ENCODE measurements at regions not wholly inside any gene's neighbourhood (a gene's known extent, or its start where the extent isn't known, plus 50 kb on each side); places are given as distances from the start of the nearest gene placed in this dataset.

- no peak for DNase-seq (ENCODE audit: low read depth in 2 of 2)
Observed at GRCh38 chr3:106877627-106878026, 499.6 kb upstream of the CCDC54 start.

- DNase-seq (ENCODE audit: low read depth in 2 of 2), result no peak
Observed at GRCh38 chr3:106880206-106880605, 497.0 kb upstream of the CCDC54 start.

GRCh38 chr3:106881186-106881585 is 496.1 kb upstream of the CCDC54 start:
- no peak for DNase-seq (ENCODE audit: low read depth in 2 of 2)

GRCh38 chr3:106882297-106882696 is 494.9 kb upstream of the CCDC54 start:
- DNase-seq (ENCODE audit: low read depth in 2 of 2), result no peak

- DNase-seq (ENCODE audit: low read depth in 2 of 2), result no peak
Observed at GRCh38 chr3:106906074-106906473, 471.2 kb upstream of the CCDC54 start.

- DNase-seq (ENCODE audit: low read depth in 2 of 2), result no peak
Observed at GRCh38 chr3:106908181-106908938, 468.9 kb upstream of the CCDC54 start.

GRCh38 chr3:106913111-106913698 is 464.0 kb upstream of the CCDC54 start:
- DNase-seq (ENCODE audit: low read depth in 2 of 2), result no peak

GRCh38 chr3:106913966-106914365 is 463.3 kb upstream of the CCDC54 start:
- DNase-seq (ENCODE audit: low read depth in 2 of 2), result no peak

- no peak for DNase-seq (ENCODE audit: low read depth in 2 of 2)
Observed at GRCh38 chr3:106920609-106921008, 456.6 kb upstream of the CCDC54 start.

GRCh38 chr3:106929081-106929480 is 448.2 kb upstream of the CCDC54 start:
- no peak for DNase-seq (ENCODE audit: low read depth in 2 of 2)

GRCh38 chr3:106930086-106930485 is 447.2 kb upstream of the CCDC54 start:
- no peak for DNase-seq (ENCODE audit: low read depth in 2 of 2)

GRCh38 chr3:106931904-106932303 is 445.3 kb upstream of the CCDC54 start:
- no peak for DNase-seq (ENCODE audit: low read depth in 2 of 2)

- no peak for DNase-seq (ENCODE audit: low read depth in 2 of 2)
Observed at GRCh38 chr3:106936337-106936736, 440.9 kb upstream of the CCDC54 start.

GRCh38 chr3:106942051-106942450 is 435.2 kb upstream of the CCDC54 start:
- DNase-seq (ENCODE audit: low read depth in 2 of 2), result no peak

GRCh38 chr3:106943071-106943470 is 434.2 kb upstream of the CCDC54 start:
- DNase-seq (ENCODE audit: low read depth in 2 of 2), result no peak

- no peak for DNase-seq (ENCODE audit: low read depth in 2 of 2)
Observed at GRCh38 chr3:106945435-106945834, 431.8 kb upstream of the CCDC54 start.

- DNase-seq (ENCODE audit: low read depth in 2 of 2), result no peak
Observed at GRCh38 chr3:106946866-106947265, 430.4 kb upstream of the CCDC54 start.

GRCh38 chr3:106957029-106957428 is 420.2 kb upstream of the CCDC54 start:
- no peak for DNase-seq (ENCODE audit: low read depth in 2 of 2)

- DNase-seq (ENCODE audit: low read depth in 2 of 2), result no peak
Observed at GRCh38 chr3:106962993-106963392, 414.2 kb upstream of the CCDC54 start.

GRCh38 chr3:106963442-106963841 is 413.8 kb upstream of the CCDC54 start:
- DNase-seq (ENCODE audit: low read depth in 2 of 2), result no peak

- no peak for DNase-seq (ENCODE audit: low read depth in 2 of 2)
Observed at GRCh38 chr3:106965307-106965706, 411.9 kb upstream of the CCDC54 start.

- DNase-seq (ENCODE audit: low read depth in 2 of 2), result no peak
Observed at GRCh38 chr3:106969596-106969995, 407.6 kb upstream of the CCDC54 start.

- DNase-seq (ENCODE audit: low read depth in 2 of 2), result no peak
Observed at GRCh38 chr3:106981392-106981791, 395.8 kb upstream of the CCDC54 start.

GRCh38 chr3:106985721-106986120 is 391.5 kb upstream of the CCDC54 start:
- no peak for DNase-seq (ENCODE audit: low read depth in 2 of 2)
